IMR-90 (cell line): ENCODE measurements at regions not wholly inside any gene's neighbourhood (a gene's known extent, or its start where the extent isn't known, plus 50 kb on each side); places are given as distances from the start of the nearest gene placed in this dataset.

Source experiments
- ATAC-seq: fragments of 200-7000 bp; cut with Tn5 transposase; 2 replicates; pipeline ENCODE4 v1.9.1; 2020; ENCODE audit warnings: low read depth, mild to moderate bottlenecking, moderate library complexity
- BruUV-seq: library from RNA; stranded (reverse); fragments of 400-500 nt; replicated peaks from 2 replicates; lab custom pipeline; 2021; lab: Mats Ljungman, UMichigan
- CTCF ChIA-PET: fragments of 300-600 bp; formaldehyde crosslinking; extraction: SDS; loops from one replicate; lab custom pipeline; 2021; ENCODE audit warnings: antibody characterized with exemption; lab: Yijun Ruan, JAX
- POLR2A ChIA-PET: fragments of 300-600 bp; sonication (Branson Sonifier 250); formaldehyde crosslinking; loops from one replicate; lab custom pipeline; 2022; ENCODE audit warnings: antibody characterized with exemption; ENCODE audit not compliant: unreplicated experiment; lab: Charles Lee
- DNase-seq: peaks from one replicate; pipeline ENCODE4 v3.0.0; 2013
- H2AFZ ChIP-seq: replicated peaks from 2 replicates; pipeline ENCODE3; 2013; ENCODE audit warnings: low read length, mild to moderate bottlenecking; ENCODE audit not compliant: poor library complexity
- H2AK5ac ChIP-seq: 2 replicates; pipeline ENCODE4 v1.6.1; 2013; ENCODE audit warnings: low read depth, low read length, inconsistent platforms
- H2AK9ac ChIP-seq: replicated peaks from 2 replicates; pipeline ENCODE3; 2013; ENCODE audit warnings: mild to moderate bottlenecking, low read depth, low read length, moderate library complexity; ENCODE audit not compliant: poor library complexity
- H2BK120ac ChIP-seq: 2 replicates; pipeline ENCODE4 v1.6.1; 2013; ENCODE audit warnings: low read depth, low read length, inconsistent platforms
- H2BK15ac ChIP-seq: 3 replicates; pipeline ENCODE4 v1.6.1; 2013; ENCODE audit warnings: low read depth, low read length, inconsistent platforms
- H2BK20ac ChIP-seq: 2 replicates; pipeline ENCODE4 v1.6.1; 2013; ENCODE audit warnings: low read depth, mild to moderate bottlenecking, inconsistent platforms, low read length, moderate library complexity
- H2BK5ac ChIP-seq: 2 replicates; pipeline ENCODE4 v1.6.1; 2013; ENCODE audit warnings: mild to moderate bottlenecking, low read depth, low read length, inconsistent platforms; ENCODE audit not compliant: poor library complexity, severe bottlenecking
- H3K14ac ChIP-seq: replicated peaks from 2 replicates; pipeline ENCODE4 v1.6.1; 2013; ENCODE audit warnings: low read depth, low read length, inconsistent platforms
- H3K18ac ChIP-seq: 2 replicates; pipeline ENCODE4 v1.6.1; 2013; ENCODE audit warnings: low read depth, low read length, control low read depth
- H3K23ac ChIP-seq: 2 replicates; pipeline ENCODE4 v1.6.1; 2013; ENCODE audit warnings: low read depth, low read length, inconsistent platforms
- H3K27ac ChIP-seq: 2 replicates; pipeline ENCODE4 v1.5.1; 2013; ENCODE audit warnings: mild to moderate bottlenecking, control low read depth, low read length; ENCODE audit not compliant: insufficient read depth
- H3K27me3 ChIP-seq: 2 replicates; pipeline ENCODE4 v1.6.1; 2013; ENCODE audit warnings: low read length; ENCODE audit not compliant: control insufficient read depth, insufficient read depth
- H3K36me3 ChIP-seq: 2 replicates; pipeline ENCODE4 v1.6.1; 2013; ENCODE audit warnings: low read length, mixed read lengths; ENCODE audit not compliant: control insufficient read depth, insufficient read depth
- H3K4ac ChIP-seq: 2 replicates; pipeline ENCODE4 v1.6.1; 2013; ENCODE audit warnings: low read depth, low read length, inconsistent platforms
- H3K4me1 ChIP-seq: 2 replicates; pipeline ENCODE4 v1.6.1; 2013; ENCODE audit warnings: low read length, mixed read lengths; ENCODE audit not compliant: control insufficient read depth, insufficient read depth
- H3K4me2 ChIP-seq: 2 replicates; pipeline ENCODE4 v1.6.1; 2013; ENCODE audit warnings: low read depth, mild to moderate bottlenecking, control low read depth, low read length, moderate library complexity
- H3K4me3 ChIP-seq: 2 replicates; pipeline ENCODE4 v1.5.1; 2013; ENCODE audit warnings: low read depth, mild to moderate bottlenecking, control low read depth, low read length, moderate library complexity; ENCODE audit not compliant: insufficient read depth
- H3K56ac ChIP-seq: 2 replicates; pipeline ENCODE4 v1.6.1; 2013; ENCODE audit warnings: low read length, inconsistent platforms; ENCODE audit not compliant: insufficient read depth; ENCODE audit errors: extremely low read depth
- H3K79me1 ChIP-seq, 2 experiments: 2 replicates each; pipeline ENCODE4 v1.6.1; 2013; ENCODE audit warnings: low read length in 2 of 2, inconsistent platforms in 1 of 2, low read depth in 1 of 2
- H3K9ac ChIP-seq: 2 replicates; pipeline ENCODE4 v1.6.1; 2013; ENCODE audit warnings: low read depth, low read length, control low read depth
- H3K9me1 ChIP-seq: 2 replicates; pipeline ENCODE4 v1.6.1; 2013; ENCODE audit warnings: low read length, inconsistent platforms; ENCODE audit not compliant: insufficient read depth
- H3K9me3 ChIP-seq: 2 replicates; pipeline ENCODE4 v1.6.1; 2013; ENCODE audit warnings: low read length; ENCODE audit not compliant: control insufficient read depth, insufficient read depth
- H4K20me1 ChIP-seq: 2 replicates; pipeline ENCODE4 v1.6.1; 2013; ENCODE audit warnings: low read length, inconsistent platforms; ENCODE audit not compliant: insufficient read depth
- H4K5ac ChIP-seq: 2 replicates; pipeline ENCODE4 v1.6.1; 2013; ENCODE audit warnings: mild to moderate bottlenecking, low read depth, low read length, control low read depth
- H4K8ac ChIP-seq, 2 experiments: 2 replicates each; pipeline ENCODE4 v1.6.1; 2013; ENCODE audit warnings: low read depth in 2 of 2, low read length in 2 of 2, control low read depth in 1 of 2, inconsistent platforms in 1 of 2
- H4K91ac ChIP-seq: 2 replicates; pipeline ENCODE4 v1.6.1; 2013; ENCODE audit warnings: low read depth, low read length, inconsistent platforms; ENCODE audit not compliant: insufficient read depth
- CTCF ChIP-seq: conservative IDR thresholded peaks from 2 replicates; pipeline ENCODE4 v1.5.1; 2012; ENCODE audit warnings: mild to moderate bottlenecking, low read depth, low read length, improper control_type of control experiment
- ELK1 ChIP-seq: fragments of 150-350 bp; IDR thresholded peaks from 2 replicates; pipeline ENCODE4 v1.6.1; 2016; ENCODE audit warnings: low read depth, mild to moderate bottlenecking, low read length, moderate library complexity, borderline replicate concordance
- SMC3 ChIP-seq: fragments of 150-350 bp; IDR thresholded peaks from 2 replicates; pipeline ENCODE4 v1.6.1; 2016; ENCODE audit warnings: low read depth, mild to moderate bottlenecking, antibody characterized with exemption, low read length, moderate library complexity
- USF2 ChIP-seq: fragments of 150-350 bp; IDR thresholded peaks from 2 replicates; pipeline ENCODE4 v1.6.1; 2017; ENCODE audit warnings: mild to moderate bottlenecking, antibody characterized with exemption, low read length, low read depth
- WGBS, 2 experiments: methylation state at CpG; one replicate each; pipeline versions ENCODE4 v1.1.5 to v1.1.7; 2013; ENCODE audit warnings: missing lambda C conversion rate in 2 of 2; ENCODE audit not compliant: insufficient read length in 1 of 2; ENCODE audit errors: extremely low coverage in 2 of 2; 5-methylcytosine and 5-hydroxymethylcytosine counted together
- dilution Hi-C: fragments of 300-500 bp; cut with HindIII; formaldehyde crosslinking; loops from one replicate; pipeline ENCODE4 v1.14.3; 2018; ENCODE audit warnings: low sequenced_read_pairs; ENCODE audit not compliant: unreplicated experiment
- in situ Hi-C: fragments of 300-500 bp; cut with MboI; formaldehyde crosslinking; loops from 3 replicates; pipeline ENCODE4 v1.14.3; 2019; ENCODE audit warnings: low sequenced_read_pairs, inconsistent platforms, mixed read lengths
- intact Hi-C: fragments of 100-400 bp; cut with micrococcal nuclease; formaldehyde crosslinking; loops from 2 replicates; pipeline ENCODE4 v1.10.0; 2022

- no CpG with 5 or more reads among the region's 3 CpGs for WGBS, 2 experiments
- dilution Hi-C loops (no loop called here), intact Hi-C loops (no loop called here), in situ Hi-C loops (loop anchor here (25.0 kb wide), 1 partner anchor 732 kb away; no protein-coding TSS in a partner anchor)
- H2AFZ ChIP-seq = no peak overlapping the region
- H4K20me1 ChIP-seq = no peaks in the 10 kb centered on the region
- no TSS peak for BruUV-seq
- H3K79me1 ChIP-seq = no peaks in the 10 kb centered on the region
- no peak overlapping the region for H3K14ac ChIP-seq
- no peaks in the 10 kb centered on the region for H3K36me3 ChIP-seq
- H4K91ac ChIP-seq = no peak overlapping the region
- no peak overlapping the region for H2BK20ac ChIP-seq
- peaks cover 9% of the 10 kb centered on the region; the same call in 1 of the 2 replicates for H3K9me3 ChIP-seq
- H3K18ac ChIP-seq = no peak overlapping the region
- no peak for ATAC-seq
- no peak overlapping the region for H3K9ac ChIP-seq
- ChIA-PET POLR2A (no interaction called here), CTCF (interaction anchor here (0.5 kb wide), 1 partner anchor 11 kb away, joined by 3 read pairs; no protein-coding TSS in a partner anchor)
- no peak overlapping the region for H3K4ac ChIP-seq
- no peak overlapping the region for H4K5ac ChIP-seq
- H3K4me1 ChIP-seq = no peaks in the 10 kb centered on the region
- no peak overlapping the region for H2BK120ac ChIP-seq
- peak; percentile 26 for DNase-seq
- no peak overlapping the region for H2BK15ac ChIP-seq
- 0 out of 2 replicates have a peak, but pooled peaks cover 3% of the 10 kb centered on the region for H3K9me1 ChIP-seq
- no peak overlapping the region for H2BK5ac ChIP-seq
- peaks cover 1% of the 10 kb centered on the region; the same call in 1 of the 2 replicates for H3K27me3 ChIP-seq
- H3K4me3 ChIP-seq = no peak overlapping the region
- TF ChIP-seq SMC3 (no peak), USF2 (no peak), ELK1 (no peak), CTCF (0 out of 2 replicates have a peak, but pooled peaks have one; percentile 2)
- no peak overlapping the region for H3K56ac ChIP-seq
- H3K27ac ChIP-seq = no peak overlapping the region
- no peak overlapping the region for H3K23ac ChIP-seq
- no peak overlapping the region for H3K4me2 ChIP-seq
- H4K8ac ChIP-seq = no peak overlapping the region
- H2AK9ac ChIP-seq = no peak overlapping the region
- H2AK5ac ChIP-seq = no peak overlapping the region
Measured at GRCh38 chr15:56804938-56805337, 71.6 kb upstream of the ZNF280D start.
